HFFc6 (cell line): ENCODE measurements at regions not wholly inside any gene's neighbourhood (a gene's known extent, or its start where the extent isn't known, plus 50 kb on each side); places are given as distances from the start of the nearest gene placed in this dataset.
"Not testable (repeated sequence)": the region's sequence is repeated elsewhere in the genome, so short reads cannot be mapped to it uniquely, and the experiment has no call there.

Experiments
- DNase-seq: peaks from one replicate; pipeline ENCODE4 v3.0.0-alpha.2; 2018
- H3K27ac Mint-ChIP-seq: 2 replicates; pipeline ENCODE4 v1.8.0; 2020; ENCODE audit warnings: mild to moderate bottlenecking, mixed read lengths
- H3K27me3 Mint-ChIP-seq: 2 replicates; pipeline ENCODE4 v1.8.0; 2021; ENCODE audit warnings: mild to moderate bottlenecking, moderate library complexity, mixed read lengths; ENCODE audit not compliant: insufficient read depth
- H3K36me3 Mint-ChIP-seq: 2 replicates; pipeline ENCODE4 v1.8.0; 2021; ENCODE audit warnings: low read depth, mixed read lengths
- H3K4me1 Mint-ChIP-seq: 2 replicates; pipeline ENCODE4 v1.8.0; 2020; ENCODE audit warnings: low read depth, mixed read lengths
- H3K4me3 Mint-ChIP-seq: 2 replicates; pipeline ENCODE4 v1.8.0; 2020; ENCODE audit warnings: mild to moderate bottlenecking, moderate library complexity, mixed read lengths
- H3K9me3 Mint-ChIP-seq: 2 replicates; pipeline ENCODE4 v1.8.0; 2020; ENCODE audit warnings: mild to moderate bottlenecking, mixed read lengths
- CTCF ChIP-seq: fragments of 200-600 bp; sonication (generic); IDR thresholded peaks from 2 replicates; pipeline ENCODE4 v1.5.0; 2021; ENCODE audit warnings: antibody characterized with exemption, mild to moderate bottlenecking

GRCh38 chr5:99156688-99157087, 227.9 kb upstream of the CHD1 start:
- Mint-ChIP-seq H3K27ac (no peak overlapping the region), H3K9me3 (peaks cover 5% of the 10 kb centered on the region; the same call in 1 of the 2 replicates), H3K27me3 (no peaks in the 10 kb centered on the region), H3K4me3 (no peak overlapping the region), H3K4me1 (no peaks in the 10 kb centered on the region), H3K36me3 (no peaks in the 10 kb centered on the region)
- no peak for TF ChIP-seq CTCF
- DNase-seq: no peak

GRCh38 chr5:99143283-99143795, 214.5 kb upstream of the CHD1 start:
- H3K9me3 Mint-ChIP-seq: peaks cover 14% of the 10 kb centered on the region
- H3K4me3 Mint-ChIP-seq, DNase-seq, H3K36me3 Mint-ChIP-seq, H3K4me1 Mint-ChIP-seq, H3K27me3 Mint-ChIP-seq, H3K27ac Mint-ChIP-seq: not testable (repeated sequence)

GRCh38 chr5:99141534-99142128, 212.8 kb upstream of the CHD1 start:
- Mint-ChIP-seq H3K27ac (no peak overlapping the region), H3K36me3 (no peaks in the 10 kb centered on the region), H3K9me3 (peaks cover 14% of the 10 kb centered on the region), H3K4me3 (no peak overlapping the region), H3K4me1 (no peaks in the 10 kb centered on the region), H3K27me3 (no peaks in the 10 kb centered on the region; the same call in 1 of the 2 replicates)
- TF ChIP-seq CTCF: no peak
- no peak for DNase-seq

GRCh38 chr5:99138911-99139310, 210.1 kb upstream of the CHD1 start:
- H3K27me3 Mint-ChIP-seq: no peaks in the 10 kb centered on the region
- TF ChIP-seq CTCF: no peak
- H3K4me3 Mint-ChIP-seq: no peak overlapping the region
- DNase-seq: no peak
- H3K36me3 Mint-ChIP-seq: no peaks in the 10 kb centered on the region
- no peaks in the 10 kb centered on the region for H3K4me1 Mint-ChIP-seq
- peaks cover 14% of the 10 kb centered on the region; the same call in 1 of the 2 replicates for H3K9me3 Mint-ChIP-seq
- no peak overlapping the region for H3K27ac Mint-ChIP-seq

GRCh38 chr5:99133921-99134320, 205.1 kb upstream of the CHD1 start:
- no peak for TF ChIP-seq CTCF
- Mint-ChIP-seq H3K27me3 (no peaks in the 10 kb centered on the region), H3K9me3 (no peaks in the 10 kb centered on the region), H3K27ac (no peak overlapping the region), H3K36me3 (no peaks in the 10 kb centered on the region), H3K4me1 (no peaks in the 10 kb centered on the region), H3K4me3 (no peak overlapping the region)
- DNase-seq: no peak

- no peaks in the 10 kb centered on the region for H3K36me3 Mint-ChIP-seq
- no peak for TF ChIP-seq CTCF
- H3K27ac Mint-ChIP-seq: no peak overlapping the region
- no peak for DNase-seq
- H3K9me3 Mint-ChIP-seq: no peaks in the 10 kb centered on the region
- H3K4me3 Mint-ChIP-seq: no peak overlapping the region
- no peaks in the 10 kb centered on the region for H3K4me1 Mint-ChIP-seq
- H3K27me3 Mint-ChIP-seq: no peaks in the 10 kb centered on the region
Measured at GRCh38 chr5:99129768-99130501, 201.1 kb upstream of the CHD1 start.
